ENCODE measurements at regions not wholly inside any gene's neighbourhood (a gene's known extent, or its start where the extent isn't known, plus 50 kb on each side); places are given as distances from the start of the nearest gene placed in this dataset.

DNA sequence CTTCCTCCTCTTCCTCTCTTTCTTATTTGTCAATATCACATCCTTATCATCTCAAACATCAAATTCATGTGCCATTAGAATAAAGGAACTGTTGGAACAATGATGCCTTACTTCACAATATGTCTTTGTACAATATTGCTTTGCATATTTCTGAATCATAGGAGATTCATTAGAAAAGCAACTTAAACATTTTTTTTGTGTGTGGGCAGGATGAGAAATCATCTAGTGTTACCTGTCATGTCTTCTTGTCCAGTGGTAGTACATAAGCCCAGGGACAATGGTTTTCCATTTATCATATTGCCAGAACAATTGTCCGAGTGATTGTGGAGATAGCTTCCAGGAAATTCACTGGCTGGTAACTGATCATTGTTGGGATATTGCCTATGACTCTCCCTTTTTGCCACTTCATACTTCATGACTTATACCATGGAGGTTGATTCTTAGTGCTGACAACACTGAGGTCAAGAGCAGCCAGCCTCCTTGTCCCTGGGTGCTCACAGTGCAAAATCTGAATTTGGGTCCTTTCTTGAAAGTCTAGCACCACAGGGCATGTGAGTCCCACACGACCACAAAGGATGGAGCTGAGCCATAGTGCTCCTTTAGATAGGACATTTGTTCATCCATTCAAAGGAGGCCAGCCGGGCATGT is 215.0 kb downstream of the MDFIC start:
- H3K9ac ChIP-seq (ENCODE audit: insufficient read depth in 1 of 2, low read depth in 2 of 2, low read length in 2 of 2) = no peak overlapping the region
- ATAC-seq (no peak), DNase-seq (ENCODE audit: extremely low read depth in 1 of 4, low spot score in 3 of 4) (no peak), FAIRE-seq (no peak)
- no peaks in the 10 kb centered on the region for H3K4me1 ChIP-seq (replicated peaks in 1 of 2; ENCODE audit: control insufficient read depth in 2 of 2, insufficient read depth in 2 of 2, low read length in 2 of 2)
- intact Hi-C loops (cut with micrococcal nuclease) (no loop called here), in situ Hi-C loops (cut with MboI) (no loop called here)
- no peaks in the 10 kb centered on the region for H3K9me1 ChIP-seq (ENCODE audit: control insufficient read depth, insufficient read depth, low read length)
- CTCF ChIA-PET (ENCODE audit: low intra/inter-chr PET ratio) = no interaction called here
- no TSS peak for BruUV-seq (replicated peaks)
- H2AFZ ChIP-seq (ENCODE audit: low read depth, low read length) = no peak overlapping the region
- H3K27ac ChIP-seq (ENCODE audit: extremely low read depth, low read depth, low read length) = no peak overlapping the region
- H3K36me3 ChIP-seq (ENCODE audit: control insufficient read depth, insufficient read depth, low read length) = no peaks in the 10 kb centered on the region
- H3K27me3 ChIP-seq (ENCODE audit: control insufficient read depth in 2 of 2, insufficient read depth in 2 of 2, low read length in 2 of 2) = no peaks in the 10 kb centered on the region
- H3K4me3 ChIP-seq = no peak overlapping the region
- H3K4me2 ChIP-seq (ENCODE audit: insufficient read depth, low read length) = no peak overlapping the region
- POLR2A ChIA-PET = no interaction called here
- 2% methylated on average over 3 of the region's 3 CpGs for WGBS (ENCODE audit: insufficient coverage, low coverage, missing lambda C conversion rate)
- no peaks in the 10 kb centered on the region for H3K79me2 ChIP-seq (ENCODE audit: control insufficient read depth, insufficient read depth, low read length)
- H4K20me1 ChIP-seq (replicated peaks; ENCODE audit: control insufficient read depth, insufficient read depth, low read length) = no peaks in the 10 kb centered on the region
- no peaks in the 10 kb centered on the region for H3K9me3 ChIP-seq (replicated peaks; ENCODE audit: control insufficient read depth, insufficient read depth, low read depth, low read length)
- TF ChIP-seq ELF1 (tag; IDR thresholded peaks at IDR 0.05) (no peak), FOXJ3 (CRISPR knock-in tag; IDR thresholded peaks at IDR 0.05) (no peak), L3MBTL2 (IDR thresholded peaks at IDR 0.05) (no peak), ARID1B (IDR thresholded peaks at IDR 0.05) (no peak), ZKSCAN1 (IDR thresholded peaks at IDR 0.05; ENCODE audit: low read depth, low read length) (no peak), GATAD2B (IDR thresholded peaks at IDR 0.05; ENCODE audit: borderline replicate concordance) (no peak), ATF6 (CRISPR knock-in tag; IDR thresholded peaks at IDR 0.05) (no peak), KLF6 (CRISPR knock-in tag; IDR thresholded peaks at IDR 0.05; ENCODE audit: borderline replicate concordance) (no peak), MAFG (tag; conservative IDR thresholded peaks at IDR 0.05) (no peak), ZNF780A (CRISPR knock-in tag; IDR thresholded peaks at IDR 0.05) (no peak), CEBPB (tag; IDR thresholded peaks at IDR 0.05) (no peak), ZNF507 (tag; conservative IDR thresholded peaks at IDR 0.05) (no peak), ILK (tag; IDR thresholded peaks at IDR 0.05; ENCODE audit: borderline replicate concordance, low read depth) (no peak), PRPF4 (IDR thresholded peaks at IDR 0.05; ENCODE audit: insufficient read depth, low read depth, low read length, poor library complexity, severe bottlenecking) (no peak), PRDM10 (IDR thresholded peaks at IDR 0.05; ENCODE audit: partially characterized antibody) (no peak)
